Right lobe of liver (tissue), 6 donors: ENCODE measurements at regions not wholly inside any gene's neighbourhood (a gene's known extent, or its start where the extent isn't known, plus 50 kb on each side); places are given as distances from the start of the nearest gene placed in this dataset.

ENCODE experiments used
- ATAC-seq, 4 donors: fragments of 200-7000 bp; cut with Tn5 transposase; one replicate each; pipeline ENCODE4 v1.9.1; 2020; ENCODE audit warnings: mild to moderate bottlenecking in 4 of 4, moderate library complexity in 4 of 4
- DNase-seq, 3 donors: peaks; one replicate each; pipeline ENCODE4 v3.0.0-alpha.2; 2020
- H3K27ac ChIP-seq, 3 donors: fragments of 200-600 bp; one replicate each; pipeline ENCODE4 v1.8.0; 2022
- H3K27me3 ChIP-seq, 2 donors: fragments of 200-600 bp; one replicate each; pipeline ENCODE4 v1.8.0; 2022
- H3K36me3 ChIP-seq, 4 donors: fragments of 200-600 bp; sonication (generic) in 1 of 4; one replicate each; pipeline versions ENCODE4 v1.5.1 to v1.8.0; 2017 to 2022; ENCODE audit warnings: control low read depth in 1 of 4
- H3K4me1 ChIP-seq, 4 donors: fragments of 200-600 bp; sonication (generic) in 1 of 4; one replicate each; pipeline versions ENCODE4 v1.5.1 to v1.8.0; 2017 to 2022; ENCODE audit warnings: control low read depth in 1 of 4
- H3K4me3 ChIP-seq, 3 donors: fragments of 200-600 bp; one replicate each; pipeline ENCODE4 v1.8.0; 2022
- H3K9me3 ChIP-seq, 4 donors: fragments of 200-600 bp; sonication (generic) in 1 of 4; one replicate each; pipeline versions ENCODE4 v1.5.1 to v1.8.0; 2017 to 2022; ENCODE audit warnings: control low read depth in 1 of 4
- CTCF ChIP-seq, 4 donors: fragments of 200-600 bp in 3 of 4; fragments of 450-650 bp in 1 of 4; IDR thresholded peaks; one replicate each; pipeline versions ENCODE4 v1.5.1 to v1.8.0; 2016 to 2022; ENCODE audit warnings: antibody characterized with exemption in 4 of 4, mild to moderate bottlenecking in 2 of 4
- POLR2A ChIP-seq: fragments of 450-650 bp; IDR thresholded peaks from one replicate; pipeline ENCODE4 v1.6.1; 2017; ENCODE audit warnings: antibody characterized with exemption, mild to moderate bottlenecking
- WGBS: methylation state at CpG from one replicate; pipeline ENCODE4 v1.1.6; 2018; ENCODE audit warnings: low coverage, low lambda C conversion rate; ENCODE audit not compliant: insufficient coverage; ENCODE audit errors: missing lambda C conversion rate; 5-methylcytosine and 5-hydroxymethylcytosine counted together
- intact Hi-C, 2 donors: fragments of 100-400 bp; cut with DNase I; formaldehyde crosslinking; loops; one replicate each; pipeline versions ENCODE4 v1.11.2 to v1.14.1; 2022
- donor health status: DM: no; HTN: yes; CAD: no.
- donor health status: DM: no; HTN: no; CAD: no.
- donor health status: DM: no; HTN: no; CAD: no.
- donor health status: DM: no; HTN: yes; CAD: no.
- donor health status: DM: no; HTN: yes; CAD: no.

- Histone ChIP-seq H3K9me3 (no peaks in the 10 kb centered on the region), H3K27ac (no peak overlapping the region), H3K36me3 (no peaks in the 10 kb centered on the region), H3K4me1 (no peaks in the 10 kb centered on the region), H3K27me3 (no peaks in the 10 kb centered on the region), H3K4me3 (no peak overlapping the region)
- DNase-seq: no peak
- 57% methylated on average over 6 of the region's 8 CpGs for WGBS
- intact Hi-C loops: no loop called here
- TF ChIP-seq POLR2A (no peak), CTCF (IDR thresholded peaks at IDR 0.05) (no peak)
- no peak for ATAC-seq
Measured at GRCh38 chr1:181169281-181169865, 80.9 kb downstream of the IER5 start.

- no peaks in the 10 kb centered on the region for H3K4me1 ChIP-seq
- no peak overlapping the region for H3K27ac ChIP-seq
- no peak overlapping the region for H3K4me3 ChIP-seq
- intact Hi-C loops: no loop called here
- 65% methylated on average over 3 of the region's 3 CpGs for WGBS
- DNase-seq: no peak
- TF ChIP-seq POLR2A: no peak
- no peak for TF ChIP-seq CTCF (IDR thresholded peaks at IDR 0.05)
- no peaks in the 10 kb centered on the region for H3K9me3 ChIP-seq
- no peaks in the 10 kb centered on the region for H3K27me3 ChIP-seq
- no peak for ATAC-seq
- H3K36me3 ChIP-seq: no peaks in the 10 kb centered on the region
Measured at GRCh38 chr1:181170194-181170593, 81.7 kb downstream of the IER5 start.

- Histone ChIP-seq H3K27me3 (no peaks in the 10 kb centered on the region), H3K9me3 (no peaks in the 10 kb centered on the region), H3K27ac (no peak overlapping the region), H3K36me3 (no peaks in the 10 kb centered on the region), H3K4me3 (no peak overlapping the region), H3K4me1 (no peaks in the 10 kb centered on the region)
- intact Hi-C loops: no loop called here
- WGBS: 75% methylated on average over 1 of the region's 1 CpG
- no peak for DNase-seq
- ATAC-seq: no peak
- TF ChIP-seq POLR2A: no peak
Measured at GRCh38 chr1:181172082-181172481, 83.6 kb downstream of the IER5 start.

- H3K36me3 ChIP-seq: no peaks in the 10 kb centered on the region
- WGBS: 56% methylated on average over 3 of the region's 6 CpGs
- ATAC-seq (no peak), DNase-seq (no peak)
- H3K27ac ChIP-seq: no peak overlapping the region
- intact Hi-C loops: no loop called here
- H3K4me1 ChIP-seq: no peaks in the 10 kb centered on the region
- H3K4me3 ChIP-seq: no peak overlapping the region
- H3K27me3 ChIP-seq: no peaks in the 10 kb centered on the region
- TF ChIP-seq CTCF (IDR thresholded peaks at IDR 0.05) (no peak), POLR2A (no peak)
- no peaks in the 10 kb centered on the region for H3K9me3 ChIP-seq
Measured at GRCh38 chr1:181173761-181174447, 85.4 kb downstream of the IER5 start.

GRCh38 chr1:181174861-181175260, 86.4 kb downstream of the IER5 start:
- intact Hi-C loops: no loop called here
- no peak for ATAC-seq
- H3K9me3 ChIP-seq: no peaks in the 10 kb centered on the region
- DNase-seq: no peak
- no peak overlapping the region for H3K27ac ChIP-seq
- TF ChIP-seq POLR2A: no peak
- H3K4me3 ChIP-seq: no peak overlapping the region
- H3K27me3 ChIP-seq: no peaks in the 10 kb centered on the region
- no peaks in the 10 kb centered on the region for H3K4me1 ChIP-seq
- no peaks in the 10 kb centered on the region for H3K36me3 ChIP-seq
- 70% methylated on average over 3 of the region's 4 CpGs for WGBS
